Stimulated activated CD4-positive, alpha-beta T cell treated with anti-CD3 and anti-CD28 coated beads, Interleukin-1b, Interleukin-23, amount 100 ng/mL, for 24 hours (primary cell): ENCODE measurements at regions not wholly inside any gene's neighbourhood (a gene's known extent, or its start where the extent isn't known, plus 50 kb on each side); places are given as distances from the start of the nearest gene placed in this dataset.

Experiments
- DNase-seq, 4 experiments: peaks; one replicate each; pipeline ENCODE4 v3.0.0-alpha.2; 2020; ENCODE audit warnings: low read depth in 4 of 4, low spot score in 1 of 4

DNA sequence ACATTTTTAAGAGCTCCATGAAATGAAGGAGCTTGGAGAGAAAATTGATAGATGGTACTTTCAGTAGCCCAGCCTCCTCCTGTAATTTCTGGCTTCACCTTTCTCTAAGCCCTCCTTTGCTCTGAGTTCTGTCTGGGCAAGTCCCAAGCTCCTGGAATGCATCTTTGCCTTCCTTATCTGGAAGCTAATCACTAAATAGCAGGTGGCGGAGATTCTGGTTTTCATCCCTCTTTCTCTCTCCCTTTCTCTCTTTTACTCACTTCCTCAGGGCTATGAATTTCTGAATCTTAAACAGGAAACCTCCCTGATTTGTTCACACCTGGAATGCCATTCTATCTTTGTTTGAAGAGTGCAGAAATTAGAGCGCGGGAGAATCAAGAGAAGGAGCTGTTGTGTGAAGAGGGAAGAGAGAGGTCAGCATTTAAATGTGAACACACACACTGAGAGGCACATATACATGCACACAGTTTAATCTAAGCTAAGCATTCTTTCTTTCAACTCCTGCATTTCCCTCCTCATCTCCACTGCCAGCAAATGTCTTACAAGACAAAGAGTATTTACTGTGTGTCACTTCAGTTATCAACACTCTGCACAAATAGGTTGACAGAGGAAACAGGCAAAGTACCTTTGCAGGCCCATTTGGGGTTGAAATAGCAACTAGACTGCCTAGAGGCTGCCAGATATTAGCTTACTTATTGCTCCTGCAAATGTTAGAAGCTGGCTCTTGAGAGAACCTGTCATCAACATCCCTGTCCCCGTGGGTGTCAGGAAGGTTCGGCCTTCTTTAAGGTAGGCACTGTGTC, 199.4 kb upstream of the CAMK1G start:
- no peak for DNase-seq

DNA sequence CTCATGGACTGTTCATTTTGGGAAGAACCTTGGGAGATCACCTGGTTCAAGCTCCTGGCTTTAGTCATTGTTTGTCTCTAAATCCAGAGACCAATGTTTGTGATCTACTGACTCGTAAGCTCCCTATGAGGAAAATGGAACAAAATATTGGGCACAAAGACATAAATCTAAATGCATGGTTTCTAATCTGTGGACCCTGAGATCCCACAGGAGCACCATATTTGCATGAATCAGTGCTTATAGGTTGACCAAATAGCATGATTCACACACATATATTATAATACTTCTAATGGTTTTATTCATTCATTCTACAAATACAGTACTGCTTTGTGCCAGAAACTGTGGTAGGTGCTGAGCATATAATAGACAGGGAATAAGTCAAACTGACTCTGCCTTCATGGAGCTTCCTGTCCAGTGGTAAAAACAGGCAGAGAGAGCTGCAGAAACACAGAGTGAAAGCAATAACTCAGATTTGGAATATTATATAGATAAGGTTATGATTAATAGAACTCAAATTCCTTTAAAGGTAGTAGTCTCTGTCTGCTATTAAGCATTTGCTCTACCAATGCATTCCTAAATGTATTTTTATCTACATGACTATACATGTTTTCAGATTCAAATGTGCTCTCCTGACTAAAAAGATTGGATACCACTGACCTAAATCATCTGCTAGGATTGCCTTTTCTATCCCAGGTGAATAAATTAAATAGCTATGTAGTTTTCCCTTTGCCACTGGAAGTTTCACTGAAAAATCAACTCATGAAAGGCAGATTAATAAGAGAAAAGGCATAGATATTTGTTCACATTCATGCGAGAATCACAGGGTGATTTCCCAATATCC, 198.6 kb upstream of the CAMK1G start:
- DNase-seq = no peak

DNA sequence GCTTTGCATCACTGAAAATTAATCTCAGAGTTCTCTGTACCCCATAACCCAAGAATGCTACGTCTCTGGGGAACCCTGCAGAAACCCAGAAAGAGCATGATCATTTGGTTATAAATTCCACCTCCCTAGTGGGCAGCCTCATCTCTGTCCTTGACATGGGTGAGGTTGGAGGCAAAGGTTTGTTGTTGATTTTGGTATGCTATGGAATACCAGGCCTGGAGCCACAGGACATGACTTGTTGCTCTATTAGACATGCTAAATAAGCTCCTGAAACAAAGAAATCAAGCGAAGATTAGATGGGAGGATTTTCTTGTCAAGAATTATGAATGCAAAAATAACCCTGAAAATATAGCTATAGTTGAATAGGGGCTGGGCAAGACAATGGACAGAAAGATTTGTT, 197.4 kb upstream of the CAMK1G start:
- no peak for DNase-seq

DNA sequence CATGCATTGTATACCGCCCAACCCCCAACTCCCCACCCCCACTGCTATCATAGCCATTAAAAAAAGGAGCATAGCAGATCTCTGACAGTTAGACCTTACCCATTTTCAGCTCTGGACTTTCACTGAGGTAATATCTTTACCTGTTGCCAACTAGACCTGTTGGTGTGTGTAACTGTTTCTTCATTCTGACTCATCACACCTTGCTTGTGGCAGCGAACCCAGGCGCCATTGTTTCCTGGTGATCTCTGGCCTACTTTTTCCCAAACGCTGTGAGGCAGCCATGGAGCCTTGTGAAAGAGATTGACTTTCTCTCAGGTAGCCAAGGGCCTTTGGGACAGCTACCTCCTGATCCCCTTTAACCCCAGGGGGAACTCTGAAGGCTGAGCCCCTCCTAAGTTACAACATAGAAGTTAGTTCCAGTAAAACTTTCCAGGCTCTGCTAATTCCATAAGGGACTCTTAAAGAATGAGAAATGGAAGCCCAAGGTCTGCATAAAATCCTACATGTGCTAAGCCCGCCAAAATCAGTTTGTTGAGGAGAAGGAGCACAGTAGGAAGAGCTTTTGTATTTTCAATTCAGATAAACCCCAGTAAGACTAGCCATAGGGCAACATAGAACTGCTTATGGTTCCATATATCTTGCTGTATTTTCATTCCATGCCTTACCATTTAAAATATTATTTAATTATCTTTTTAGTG, 196.1 kb upstream of the CAMK1G start:
- no peak for DNase-seq

DNA sequence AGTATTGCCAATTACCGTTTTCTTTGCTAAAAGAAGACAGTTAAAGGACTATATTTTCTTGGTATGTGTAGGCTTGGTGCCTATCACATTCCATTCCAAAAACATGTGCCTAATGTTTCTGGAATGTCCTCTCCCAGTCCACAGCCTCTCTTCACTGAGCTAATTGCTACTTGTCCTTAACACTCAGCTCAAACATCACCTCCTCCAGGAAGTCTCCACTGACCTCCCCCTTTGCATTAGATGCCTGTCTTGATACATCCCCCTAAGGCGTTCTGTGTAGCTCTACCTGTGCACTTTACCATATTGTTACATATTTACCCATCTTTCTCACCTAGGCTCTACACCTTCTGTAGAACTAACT, 195.6 kb upstream of the CAMK1G start:
- no peak for DNase-seq

DNA sequence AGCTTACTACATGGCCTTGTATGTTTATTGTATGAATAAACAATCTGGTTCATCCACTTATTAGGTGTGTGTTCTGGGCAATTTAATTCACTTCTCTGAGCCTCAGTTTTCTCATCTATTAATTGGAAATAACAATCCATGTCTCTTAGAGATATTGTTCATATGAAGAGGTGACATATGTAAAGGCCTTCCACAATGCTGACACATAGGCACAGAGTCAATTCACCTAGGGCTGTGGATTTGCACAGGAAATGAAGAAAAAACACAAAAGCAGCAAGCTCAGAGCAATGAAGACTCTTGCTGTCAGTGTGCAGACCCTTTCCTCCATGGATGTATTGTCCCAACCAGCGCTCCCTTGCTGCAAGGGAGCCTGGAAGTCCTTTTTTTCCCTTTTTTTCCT, 195.2 kb upstream of the CAMK1G start:
- no peak for DNase-seq

DNA sequence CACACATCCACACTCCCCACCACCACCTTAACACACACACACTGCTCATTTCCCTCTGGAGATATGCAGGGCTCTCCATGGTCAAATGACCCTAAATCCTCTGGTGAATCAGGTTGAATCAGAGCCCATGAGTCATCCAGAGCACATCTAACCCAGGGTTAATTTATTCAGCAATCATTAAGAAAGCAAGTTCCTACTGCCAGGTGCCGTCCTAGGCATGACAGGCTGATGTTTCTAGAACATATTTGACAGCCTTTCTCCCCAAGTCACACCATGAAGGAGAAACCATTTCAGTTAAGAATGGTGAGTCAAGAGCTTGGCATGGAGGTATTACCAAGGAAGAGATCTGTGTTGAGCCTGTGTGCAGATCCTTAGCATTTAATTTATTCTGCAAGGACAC, 194.3 kb upstream of the CAMK1G start:
- no peak for DNase-seq

DNA sequence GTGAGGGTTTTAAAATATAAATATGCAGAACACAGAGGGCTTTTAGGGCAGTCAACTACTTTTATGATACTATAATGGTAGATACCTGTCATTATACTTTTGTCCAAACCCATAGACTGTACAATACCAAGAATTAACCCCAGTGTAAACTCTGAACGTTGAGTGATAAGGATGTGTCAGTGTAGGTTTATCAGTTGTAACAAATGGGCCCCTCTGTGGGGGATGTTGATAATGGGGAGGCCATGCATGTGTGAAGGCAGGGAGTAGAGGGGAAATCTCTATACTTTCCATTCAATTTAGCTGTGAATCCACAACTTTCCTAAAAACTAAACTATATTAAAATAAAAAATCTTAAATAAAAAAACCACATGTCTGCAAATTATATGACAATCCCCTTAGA, 193.5 kb upstream of the CAMK1G start:
- DNase-seq = no peak

DNA sequence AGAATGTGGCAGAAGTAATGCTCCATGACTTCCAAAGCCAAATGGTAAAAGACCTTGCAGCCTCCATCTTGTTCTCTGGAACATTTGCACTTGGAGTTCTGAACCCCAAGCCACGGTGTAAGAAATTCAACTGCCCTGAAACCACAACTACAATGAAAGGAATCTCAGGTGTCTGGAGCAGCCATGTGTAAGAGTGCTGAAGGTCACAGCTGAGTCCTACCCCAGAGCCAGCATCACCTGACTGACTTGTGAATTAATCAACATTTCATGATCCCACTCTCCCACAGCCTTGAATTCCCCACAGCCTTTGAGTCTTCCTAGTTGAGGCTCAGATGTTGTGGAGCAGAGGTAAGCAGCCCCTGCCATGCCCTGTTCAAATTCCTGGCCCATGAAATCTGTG, 192.8 kb upstream of the CAMK1G start:
- DNase-seq = no peak

DNA sequence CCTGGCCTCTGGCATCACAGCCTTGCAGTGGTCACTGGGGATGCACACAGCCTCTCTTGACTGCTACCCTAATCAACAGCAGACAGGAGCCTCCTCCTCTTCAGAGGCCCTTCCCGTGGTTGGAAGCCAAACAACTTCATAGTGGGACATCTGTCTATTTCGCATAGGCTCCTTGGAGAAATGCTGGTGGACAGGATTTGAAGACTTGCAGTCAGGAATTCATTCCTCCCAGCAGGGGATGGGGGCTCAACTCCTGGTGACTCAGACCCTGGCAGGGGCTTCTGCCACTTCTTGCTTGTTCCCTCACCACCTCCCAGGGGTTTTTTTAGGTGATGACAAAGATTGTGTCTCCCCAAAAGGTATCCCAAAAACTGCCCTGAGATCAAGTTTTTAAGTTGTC, 191.7 kb upstream of the CAMK1G start:
- DNase-seq = no peak

DNA sequence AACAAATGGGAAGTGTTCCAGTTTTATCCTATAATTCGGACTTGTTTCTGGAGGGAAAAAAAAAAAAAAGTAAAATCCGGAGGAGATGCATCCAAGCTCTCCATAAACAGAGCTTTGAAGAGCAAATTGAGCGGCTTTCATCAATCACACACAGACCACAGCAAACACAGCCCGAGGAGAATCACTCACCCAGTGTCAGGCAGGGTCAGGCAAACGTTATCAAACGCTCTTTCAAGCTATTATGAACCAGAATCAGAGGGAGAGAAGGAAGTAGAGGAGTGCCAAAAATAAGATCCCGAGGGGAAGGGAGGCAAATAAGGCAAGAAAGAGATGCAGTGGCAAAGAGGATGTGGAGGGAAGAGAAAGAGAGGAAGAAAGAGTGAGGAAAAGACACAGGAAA, 188.3 kb upstream of the CAMK1G start:
- DNase-seq = no peak

DNA sequence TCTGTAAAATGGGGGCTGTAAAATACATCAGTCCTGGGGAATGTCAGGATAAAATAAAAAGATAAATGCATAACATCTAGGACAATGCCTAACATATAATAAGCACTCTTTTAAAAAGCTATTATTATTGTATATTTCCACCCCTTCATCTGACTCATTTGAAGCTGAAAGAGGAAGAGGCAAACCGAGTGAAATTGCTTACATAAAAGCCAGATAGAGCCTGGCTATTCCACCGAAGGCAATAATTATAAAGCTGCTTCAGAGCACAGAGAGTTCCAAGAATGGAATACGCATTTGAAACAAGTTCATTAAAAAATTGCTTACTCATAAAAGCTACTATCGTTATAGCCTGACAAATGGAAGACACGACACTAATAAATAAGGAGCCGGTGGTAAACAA, 186.1 kb upstream of the CAMK1G start:
- no peak for DNase-seq

DNA sequence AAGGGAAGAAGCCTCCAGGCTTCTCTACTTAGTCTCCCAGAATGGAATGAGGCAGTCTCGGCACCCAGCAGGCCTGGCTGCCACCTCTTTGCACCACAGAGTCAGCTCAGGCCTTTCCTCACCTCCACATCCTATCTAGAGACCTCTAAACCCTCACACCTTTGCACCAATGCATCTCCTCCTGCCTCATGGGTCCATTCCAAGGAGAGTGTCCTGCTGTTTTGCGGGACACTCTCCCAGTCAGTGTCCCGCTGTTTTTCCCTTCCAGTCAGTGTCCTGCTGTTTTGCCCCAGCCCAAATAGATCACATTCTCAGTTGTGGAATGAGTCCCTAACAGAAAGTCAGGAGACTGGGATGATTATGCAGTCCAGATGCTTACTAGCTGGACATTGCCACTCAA, 185.6 kb upstream of the CAMK1G start:
- DNase-seq = no peak

DNA sequence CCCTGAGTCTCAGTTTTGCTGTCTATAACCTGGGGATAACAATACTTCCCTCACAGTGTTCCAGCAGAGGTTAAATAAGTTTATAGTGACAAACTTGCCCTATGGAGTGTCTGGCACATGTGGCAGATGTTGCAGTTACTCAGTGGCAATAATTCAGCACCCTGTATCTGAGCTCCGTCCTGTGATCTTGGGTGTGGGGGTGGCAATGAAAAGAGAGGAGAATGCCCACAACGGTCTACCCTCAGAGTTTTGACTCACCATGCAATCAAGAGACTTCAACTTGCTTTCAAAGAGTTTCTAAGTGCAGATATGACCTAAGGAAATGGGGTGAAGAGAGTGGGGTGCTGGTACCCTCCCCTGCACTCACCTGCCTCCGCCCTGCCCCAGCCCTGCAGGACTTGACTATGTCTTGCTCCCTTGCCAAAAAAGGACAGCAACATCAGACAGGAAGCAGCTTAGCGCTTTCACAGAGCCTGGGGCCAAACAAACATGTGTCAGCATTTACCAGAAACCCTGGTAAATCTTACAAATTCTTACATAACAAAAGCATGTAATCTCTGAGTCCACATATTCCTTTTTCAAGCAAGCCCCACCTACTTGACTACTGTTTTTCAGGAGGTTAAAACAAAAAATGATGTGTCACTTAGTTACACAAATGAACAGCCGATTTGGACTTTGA, 185.1 kb upstream of the CAMK1G start:
- no peak for DNase-seq

DNA sequence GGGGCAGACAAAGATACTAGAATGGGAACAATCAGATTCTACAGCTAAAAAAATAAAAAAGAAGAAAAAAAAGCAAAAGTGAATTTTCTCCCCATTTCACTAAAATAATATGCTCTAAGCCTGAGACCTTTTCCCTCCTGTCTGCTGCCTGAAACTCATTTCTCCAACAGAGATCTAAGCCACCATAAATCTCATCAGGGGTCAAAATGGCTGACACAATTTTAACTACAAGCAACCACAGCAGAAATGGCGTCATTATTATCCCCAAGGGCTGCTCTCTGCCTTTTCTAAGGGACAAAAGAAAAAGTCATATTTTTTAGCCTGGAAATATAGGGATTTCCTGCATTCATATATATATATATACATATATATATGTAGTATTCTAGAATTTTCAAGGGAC, 183.7 kb upstream of the CAMK1G start:
- DNase-seq = no peak

DNA sequence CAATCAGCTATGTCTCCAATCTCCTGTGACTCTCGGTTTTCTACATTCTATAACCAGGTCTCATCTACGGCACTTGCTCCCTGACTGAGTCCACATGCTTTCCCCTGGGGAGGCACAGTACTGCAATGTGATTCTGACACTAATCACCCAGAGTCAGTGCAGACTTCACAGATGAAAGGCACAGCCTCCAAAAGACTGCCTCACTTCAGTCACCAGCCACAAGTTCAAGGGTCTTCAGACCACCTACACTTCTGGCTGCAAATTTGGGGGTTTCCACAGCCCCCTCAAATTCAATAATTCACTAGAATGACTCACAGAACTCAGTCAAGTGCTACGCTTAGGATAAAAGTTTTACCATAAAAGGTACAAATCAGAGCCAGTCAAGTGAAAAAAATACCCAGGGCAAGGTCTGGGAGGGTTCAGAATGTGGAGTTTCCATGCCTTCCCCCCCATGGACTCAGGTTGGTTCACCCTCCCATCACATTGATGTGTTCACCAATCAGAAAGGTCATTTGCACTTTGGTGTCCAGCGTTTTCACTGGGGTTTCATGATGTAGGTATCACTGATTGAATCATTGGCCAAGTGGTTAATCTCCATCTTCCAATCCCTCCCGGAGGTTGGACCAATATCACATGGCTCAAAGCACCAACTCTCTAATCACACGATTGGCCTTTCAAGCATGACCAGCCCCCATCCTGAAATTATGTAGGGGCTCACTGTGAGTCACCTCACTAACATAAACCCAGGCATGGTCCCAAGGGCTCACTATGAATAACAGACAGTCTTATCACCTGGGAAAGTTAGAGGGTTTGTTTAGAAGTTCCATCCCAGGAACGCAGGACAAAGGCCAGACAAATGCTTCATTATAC, 182.9 kb upstream of the CAMK1G start:
- no peak for DNase-seq

DNA sequence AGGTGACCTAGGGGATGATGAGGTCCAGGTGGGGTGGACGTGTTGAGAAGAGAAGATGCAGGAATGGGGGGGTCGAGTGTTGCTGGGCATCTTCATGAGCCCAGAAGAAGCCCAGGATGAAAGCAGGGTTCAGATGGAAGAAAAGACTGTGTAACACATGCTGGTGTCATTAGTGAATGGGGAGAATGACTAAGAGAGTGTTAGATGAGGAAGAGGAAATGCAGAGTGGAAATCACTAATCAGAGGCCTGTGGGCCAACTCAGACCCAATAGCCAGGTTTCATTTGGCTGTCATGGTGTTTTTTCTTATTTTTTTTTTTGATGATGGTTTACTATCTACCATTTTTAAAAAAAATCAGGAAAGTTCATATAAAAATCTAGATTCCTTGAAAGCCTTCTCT, 180.8 kb upstream of the CAMK1G start:
- no peak for DNase-seq

DNA sequence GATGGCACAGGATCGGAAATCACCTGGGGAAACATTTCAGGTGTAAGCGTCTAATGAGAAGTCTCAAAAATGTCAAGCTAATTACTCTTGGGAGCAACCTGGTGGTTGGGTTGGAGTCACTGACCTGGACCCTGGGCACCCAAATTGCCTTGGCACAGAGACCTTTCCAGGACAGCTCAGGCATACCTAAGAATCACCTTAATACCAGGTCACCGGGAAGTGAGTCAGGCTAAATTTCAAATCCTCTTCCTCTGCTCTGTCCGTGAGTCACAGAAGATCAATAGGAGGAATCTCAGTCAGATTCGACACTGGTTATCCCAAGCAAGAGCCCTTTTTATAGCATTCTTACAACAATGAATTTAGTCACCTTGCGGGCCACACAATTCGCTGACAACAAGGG, 179.6 kb upstream of the CAMK1G start:
- DNase-seq = no peak

DNA sequence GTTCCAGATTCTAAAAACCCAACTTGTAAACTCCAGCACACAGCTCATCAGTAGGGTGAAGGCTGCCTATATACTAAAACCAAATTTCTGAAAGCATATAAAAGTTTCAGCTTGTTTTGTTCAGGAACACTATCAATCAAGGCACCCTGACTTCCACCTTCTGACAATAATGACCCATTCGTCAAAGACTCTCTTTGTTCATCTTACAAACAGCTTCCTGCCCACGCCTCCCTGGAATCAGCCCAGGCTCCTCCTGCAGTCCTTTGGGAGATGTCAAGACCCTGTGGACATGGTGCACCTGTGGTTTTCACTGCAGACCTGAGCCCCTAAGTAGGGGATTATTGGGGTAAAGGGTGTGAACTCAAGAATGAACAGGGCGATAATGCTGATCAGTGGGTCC, 178.9 kb upstream of the CAMK1G start:
- no peak for DNase-seq

DNA sequence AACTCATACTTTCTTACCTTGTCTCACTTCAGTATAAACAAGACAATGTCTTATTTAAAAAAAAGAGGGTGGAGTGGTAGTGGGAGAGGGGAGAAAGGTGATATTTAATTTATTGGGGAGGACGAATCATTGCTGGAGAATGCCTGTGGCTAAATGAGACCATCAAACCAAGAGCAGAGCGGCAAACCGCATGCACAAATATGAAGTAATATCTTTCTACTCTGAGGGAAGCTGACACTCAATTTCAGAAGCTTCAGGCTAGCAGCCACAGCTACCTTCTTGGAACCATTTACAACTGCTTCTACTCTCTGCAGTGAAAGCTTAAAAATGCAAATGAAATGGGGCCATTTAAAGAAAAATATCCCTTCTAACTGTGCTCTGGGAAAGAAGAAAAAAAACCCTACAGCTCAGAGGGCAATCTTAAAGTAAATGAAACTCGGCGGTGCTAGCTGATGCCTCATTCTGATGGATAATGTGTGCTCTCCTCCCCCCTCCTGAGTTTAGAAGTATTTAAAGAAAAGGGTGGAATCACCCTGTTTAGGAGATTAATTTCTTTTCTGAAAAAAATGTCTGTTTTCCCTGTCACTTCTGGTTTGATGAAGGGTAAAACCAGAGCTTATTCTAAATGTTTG, 178.2 kb upstream of the CAMK1G start:
- no peak for DNase-seq
